ENCODE measurements at regions not wholly inside any gene's neighbourhood (a gene's known extent, or its start where the extent isn't known, plus 50 kb on each side); places are given as distances from the start of the nearest gene placed in this dataset.
A peak's percentile ranks its signal among the peaks of the same experiment; 100 is the strongest.

DNA sequence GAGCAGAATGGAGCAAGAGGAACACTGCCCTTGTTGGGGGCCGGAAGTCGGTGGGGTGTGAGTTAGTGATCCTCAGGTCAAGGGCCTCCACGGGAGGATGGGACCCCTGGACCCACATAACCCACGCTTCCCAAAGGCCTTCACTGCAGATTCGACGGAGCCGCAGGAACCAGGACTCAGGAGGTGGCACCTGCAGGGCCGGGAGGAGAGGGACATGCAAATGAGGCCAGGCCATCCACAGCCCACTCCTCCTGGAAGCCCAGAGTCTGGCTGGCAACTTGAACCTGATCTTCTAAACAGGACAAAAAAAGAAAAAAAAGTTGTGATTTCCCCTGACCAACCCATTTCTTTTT, 299.9 kb downstream of the SOX9 start:
- H3K9me3 ChIP-seq (ENCODE audit: control insufficient read depth in 4 of 4, low read length in 3 of 4) = peaks cover 2 to 11% (median 5%) of the 10 kb centered on the region in 4 donors
- WGBS = 85% methylated on average over 8 of the region's 8 CpGs
- TF ChIP-seq HNF4A (conservative IDR thresholded peaks at IDR 0.05) = no peak
- TF ChIP-seq, protein P1, sequence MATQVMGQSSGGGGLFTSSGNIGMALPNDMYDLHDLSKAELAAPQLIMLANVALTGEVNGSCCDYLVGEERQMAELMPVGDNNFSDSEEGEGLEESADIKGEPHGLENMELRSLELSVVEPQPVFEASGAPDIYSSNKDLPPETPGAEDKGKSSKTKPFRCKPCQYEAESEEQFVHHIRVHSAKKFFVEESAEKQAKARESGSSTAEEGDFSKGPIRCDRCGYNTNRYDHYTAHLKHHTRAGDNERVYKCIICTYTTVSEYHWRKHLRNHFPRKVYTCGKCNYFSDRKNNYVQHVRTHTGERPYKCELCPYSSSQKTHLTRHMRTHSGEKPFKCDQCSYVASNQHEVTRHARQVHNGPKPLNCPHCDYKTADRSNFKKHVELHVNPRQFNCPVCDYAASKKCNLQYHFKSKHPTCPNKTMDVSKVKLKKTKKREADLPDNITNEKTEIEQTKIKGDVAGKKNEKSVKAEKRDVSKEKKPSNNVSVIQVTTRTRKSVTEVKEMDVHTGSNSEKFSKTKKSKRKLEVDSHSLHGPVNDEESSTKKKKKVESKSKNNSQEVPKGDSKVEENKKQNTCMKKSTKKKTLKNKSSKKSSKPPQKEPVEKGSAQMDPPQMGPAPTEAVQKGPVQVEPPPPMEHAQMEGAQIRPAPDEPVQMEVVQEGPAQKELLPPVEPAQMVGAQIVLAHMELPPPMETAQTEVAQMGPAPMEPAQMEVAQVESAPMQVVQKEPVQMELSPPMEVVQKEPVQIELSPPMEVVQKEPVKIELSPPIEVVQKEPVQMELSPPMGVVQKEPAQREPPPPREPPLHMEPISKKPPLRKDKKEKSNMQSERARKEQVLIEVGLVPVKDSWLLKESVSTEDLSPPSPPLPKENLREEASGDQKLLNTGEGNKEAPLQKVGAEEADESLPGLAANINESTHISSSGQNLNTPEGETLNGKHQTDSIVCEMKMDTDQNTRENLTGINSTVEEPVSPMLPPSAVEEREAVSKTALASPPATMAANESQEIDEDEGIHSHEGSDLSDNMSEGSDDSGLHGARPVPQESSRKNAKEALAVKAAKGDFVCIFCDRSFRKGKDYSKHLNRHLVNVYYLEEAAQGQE (IDR thresholded peaks at IDR 0.05) = no peak
- H3K9ac ChIP-seq (ENCODE audit: low read depth in 1 of 2, low read length in 2 of 2) = no peak overlapping the region
- no peak for DNase-seq (ENCODE audit: low spot score)
- H3K36me3 ChIP-seq (ENCODE audit: control insufficient read depth in 4 of 4, insufficient read depth in 3 of 4, low read depth in 1 of 4, low read length in 3 of 4) = no peaks in the 10 kb centered on the region
- H3K4me1 ChIP-seq (ENCODE audit: control insufficient read depth in 4 of 4, insufficient read depth in 4 of 4, low read length in 3 of 4) = no peaks in the 10 kb centered on the region
- no peak overlapping the region for H3K27ac ChIP-seq (ENCODE audit: low read depth in 1 of 2, low read length in 2 of 2)
- H3K4me3 ChIP-seq (ENCODE audit: low read depth in 1 of 3, low read length in 3 of 3) = no peak overlapping the region
- no peaks in the 10 kb centered on the region for H3K27me3 ChIP-seq (ENCODE audit: control insufficient read depth in 4 of 4, insufficient read depth in 4 of 4, low read length in 3 of 4)

DNA sequence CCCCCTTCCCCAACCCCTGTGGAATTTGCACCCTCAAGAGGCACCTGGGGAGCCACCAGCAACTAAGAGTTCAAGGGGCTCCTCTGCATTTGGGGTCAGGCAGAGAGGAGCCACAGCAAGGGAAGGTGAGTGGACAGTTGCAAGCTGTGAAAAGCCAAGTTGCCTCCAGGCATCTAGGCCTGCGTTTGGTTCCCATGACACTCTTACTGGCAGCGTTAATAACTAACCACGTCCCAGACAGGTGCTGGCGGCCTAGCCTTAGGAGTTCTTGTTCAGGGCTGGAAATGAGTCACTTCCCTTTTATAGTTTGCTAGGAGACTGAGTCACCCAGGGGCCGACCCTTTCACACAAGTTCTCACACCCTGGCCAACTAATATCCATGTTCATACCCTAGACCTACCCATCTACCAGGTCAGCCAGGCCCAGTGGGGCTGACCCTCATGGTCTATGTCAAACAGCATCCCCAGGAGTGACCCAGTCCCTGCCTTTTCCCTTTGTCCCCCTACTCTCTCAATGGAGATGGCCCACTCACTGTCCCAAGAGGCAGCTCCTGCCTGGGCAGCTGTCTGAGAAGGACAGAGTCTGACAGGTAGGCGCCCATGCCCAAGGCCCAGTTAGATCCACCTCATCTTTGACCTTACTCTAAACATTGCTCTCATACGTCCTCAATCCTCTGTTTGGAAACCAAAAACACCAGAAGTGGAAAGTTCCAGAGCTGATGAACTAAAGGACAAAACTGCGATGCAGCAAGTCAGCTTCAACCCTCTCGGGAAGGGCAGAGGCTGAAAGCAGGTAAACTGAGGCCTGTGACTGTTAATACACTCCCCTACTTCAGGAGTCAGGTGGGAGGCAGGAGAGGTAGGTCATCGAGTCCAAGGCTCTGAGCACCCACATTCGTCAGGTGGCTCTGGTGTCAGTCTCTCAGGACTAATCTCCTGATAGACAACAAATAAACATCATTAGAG, 300.6 kb downstream of the SOX9 start:
- no peak overlapping the region for H3K9ac ChIP-seq (ENCODE audit: low read depth in 1 of 2, low read length in 2 of 2)
- no peak for TF ChIP-seq EGR1 (IDR thresholded peaks at IDR 0.05; ENCODE audit: low read depth in 2 of 2)
- TF ChIP-seq GABPA (IDR thresholded peaks at IDR 0.05 in 1 of 2, conservative IDR thresholded peaks at IDR 0.05 in 1 of 2) = no peak
- TF ChIP-seq JUND (IDR thresholded peaks at IDR 0.05) = peak in 1 of 2 donors; percentile 35
- TF ChIP-seq FOXA2 (IDR thresholded peaks at IDR 0.05) = no peak
- TF ChIP-seq, protein P2, sequence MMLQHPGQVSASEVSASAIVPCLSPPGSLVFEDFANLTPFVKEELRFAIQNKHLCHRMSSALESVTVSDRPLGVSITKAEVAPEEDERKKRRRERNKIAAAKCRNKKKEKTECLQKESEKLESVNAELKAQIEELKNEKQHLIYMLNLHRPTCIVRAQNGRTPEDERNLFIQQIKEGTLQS (IDR thresholded peaks at IDR 0.05) = no peak
- no peak for TF ChIP-seq HNF4G (IDR thresholded peaks at IDR 0.05)
- TF ChIP-seq, protein P1 (IDR thresholded peaks at IDR 0.05) = no peak
- TF ChIP-seq, protein P3, sequence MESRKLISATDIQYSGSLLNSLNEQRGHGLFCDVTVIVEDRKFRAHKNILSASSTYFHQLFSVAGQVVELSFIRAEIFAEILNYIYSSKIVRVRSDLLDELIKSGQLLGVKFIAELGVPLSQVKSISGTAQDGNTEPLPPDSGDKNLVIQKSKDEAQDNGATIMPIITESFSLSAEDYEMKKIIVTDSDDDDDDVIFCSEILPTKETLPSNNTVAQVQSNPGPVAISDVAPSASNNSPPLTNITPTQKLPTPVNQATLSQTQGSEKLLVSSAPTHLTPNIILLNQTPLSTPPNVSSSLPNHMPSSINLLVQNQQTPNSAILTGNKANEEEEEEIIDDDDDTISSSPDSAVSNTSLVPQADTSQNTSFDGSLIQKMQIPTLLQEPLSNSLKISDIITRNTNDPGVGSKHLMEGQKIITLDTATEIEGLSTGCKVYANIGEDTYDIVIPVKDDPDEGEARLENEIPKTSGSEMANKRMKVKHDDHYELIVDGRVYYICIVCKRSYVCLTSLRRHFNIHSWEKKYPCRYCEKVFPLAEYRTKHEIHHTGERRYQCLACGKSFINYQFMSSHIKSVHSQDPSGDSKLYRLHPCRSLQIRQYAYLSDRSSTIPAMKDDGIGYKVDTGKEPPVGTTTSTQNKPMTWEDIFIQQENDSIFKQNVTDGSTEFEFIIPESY (IDR thresholded peaks at IDR 0.05) = no peak
- TF ChIP-seq SP1 (IDR thresholded peaks at IDR 0.05) = no peak
- no peaks in the 10 kb centered on the region for H3K4me1 ChIP-seq (ENCODE audit: control insufficient read depth in 4 of 4, insufficient read depth in 4 of 4, low read length in 3 of 4)
- WGBS = 71% methylated on average over 11 of the region's 11 CpGs
- H3K36me3 ChIP-seq (ENCODE audit: control insufficient read depth in 4 of 4, insufficient read depth in 3 of 4, low read depth in 1 of 4, low read length in 3 of 4) = no peaks in the 10 kb centered on the region
- no peaks in the 10 kb centered on the region for H3K27me3 ChIP-seq (ENCODE audit: control insufficient read depth in 4 of 4, insufficient read depth in 4 of 4, low read length in 3 of 4)
- H3K4me3 ChIP-seq (ENCODE audit: low read depth in 1 of 3, low read length in 3 of 3) = no peak overlapping the region
- no peak for DNase-seq (ENCODE audit: low spot score)
- peaks cover 2 to 11% (median 5%) of the 10 kb centered on the region in 4 donors for H3K9me3 ChIP-seq (ENCODE audit: control insufficient read depth in 4 of 4, low read length in 3 of 4)
- H3K27ac ChIP-seq (ENCODE audit: low read depth in 1 of 2, low read length in 2 of 2) = no peak overlapping the region

All from liver (tissue), 7 donors.